ENCODE measurements at regions not wholly inside any gene's neighbourhood (a gene's known extent, or its start where the extent isn't known, plus 50 kb on each side); places are given as distances from the start of the nearest gene placed in this dataset.

DNA sequence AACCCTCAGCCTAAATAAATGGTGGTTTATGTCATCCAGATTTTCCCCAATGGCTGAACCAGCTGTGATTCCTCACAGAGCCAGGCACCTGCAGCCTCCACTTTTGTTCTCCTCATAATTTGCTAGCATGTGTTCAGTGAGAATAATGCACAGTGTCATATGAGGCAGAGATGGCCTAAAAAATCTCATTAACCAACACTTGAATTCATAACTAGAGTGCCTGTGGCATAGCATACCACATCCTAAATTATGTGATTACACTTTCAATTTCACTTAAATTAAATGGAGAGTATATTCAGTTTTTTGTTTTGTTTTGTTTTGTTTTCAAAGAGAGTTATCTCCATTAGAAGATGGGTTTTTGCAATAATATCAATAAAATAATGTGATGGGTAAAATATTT is 488.0 kb downstream of the CBLN2 start:
- no peaks in the 10 kb centered on the region for H3K4me1 Mint-ChIP-seq (ENCODE audit: low read depth)

GRCh38 chr18:72041313-72042032 is 502.7 kb downstream of the CBLN2 start:
- H3K9me3 Mint-ChIP-seq = peaks cover 3% of the 10 kb centered on the region
- H3K27me3 Mint-ChIP-seq (ENCODE audit: low read depth) = no peaks in the 10 kb centered on the region
- no peak overlapping the region for H3K27ac Mint-ChIP-seq
- H3K36me3 Mint-ChIP-seq (ENCODE audit: low read depth) = no peaks in the 10 kb centered on the region
- DNase-seq (ENCODE audit: low spot score) = no peak
- no peaks in the 10 kb centered on the region for H3K4me1 Mint-ChIP-seq (ENCODE audit: low read depth)
- no peak overlapping the region for H3K4me3 Mint-ChIP-seq

More for the DNA sequence above, 488.0 kb downstream of the CBLN2 start:
- no peaks in the 10 kb centered on the region for H3K36me3 Mint-ChIP-seq (ENCODE audit: low read depth)
- H3K4me3 Mint-ChIP-seq = no peak overlapping the region
- H3K9me3 Mint-ChIP-seq = peaks cover 4% of the 10 kb centered on the region
- no peak overlapping the region for H3K27ac Mint-ChIP-seq
- no peak for DNase-seq (ENCODE audit: low spot score)
- no peaks in the 10 kb centered on the region for H3K27me3 Mint-ChIP-seq (ENCODE audit: low read depth)

DNA sequence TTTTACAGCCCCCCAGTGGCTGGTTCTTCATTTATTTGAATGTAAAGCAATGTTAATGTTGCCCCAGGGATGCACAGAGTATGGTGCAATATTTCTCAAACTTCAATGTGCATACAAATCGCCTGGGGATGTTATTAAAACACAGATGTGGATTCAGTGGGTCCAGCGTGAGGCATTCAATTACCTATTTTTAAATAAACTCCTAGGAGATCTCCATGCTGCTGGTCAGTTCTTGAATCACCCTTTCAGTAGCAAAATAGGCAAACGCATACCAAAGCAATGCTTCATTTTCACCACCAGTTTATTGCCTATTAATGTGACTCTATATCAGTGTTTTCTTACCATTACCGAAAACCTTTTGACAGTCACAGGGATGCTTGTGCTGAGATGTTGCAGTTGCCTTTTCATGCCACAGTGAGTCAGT is 530.7 kb downstream of the CBLN2 start:
- no peaks in the 10 kb centered on the region for H3K4me1 Mint-ChIP-seq (ENCODE audit: low read depth)
- H3K4me3 Mint-ChIP-seq = no peak overlapping the region
- no peaks in the 10 kb centered on the region for H3K27me3 Mint-ChIP-seq (ENCODE audit: low read depth)
- no peaks in the 10 kb centered on the region for H3K36me3 Mint-ChIP-seq (ENCODE audit: low read depth)
- H3K27ac Mint-ChIP-seq = no peak overlapping the region
- DNase-seq (ENCODE audit: low spot score) = no peak
- H3K9me3 Mint-ChIP-seq = no peaks in the 10 kb centered on the region

- no peak for DNase-seq (ENCODE audit: low spot score)
- Mint-ChIP-seq H3K4me3 (no peak overlapping the region), H3K27ac (no peak overlapping the region), H3K36me3 (ENCODE audit: low read depth) (no peaks in the 10 kb centered on the region), H3K27me3 (ENCODE audit: low read depth) (no peaks in the 10 kb centered on the region), H3K9me3 (peaks cover 16% of the 10 kb centered on the region), H3K4me1 (ENCODE audit: low read depth) (no peaks in the 10 kb centered on the region)
Measured at GRCh38 chr18:71998547-71999097, 545.5 kb downstream of the CBLN2 start.

GRCh38 chr18:71995904-71996465 is 548.2 kb downstream of the CBLN2 start:
- peaks cover 14% of the 10 kb centered on the region for H3K9me3 Mint-ChIP-seq
- H3K4me1 Mint-ChIP-seq (ENCODE audit: low read depth) = no peaks in the 10 kb centered on the region
- H3K27me3 Mint-ChIP-seq (ENCODE audit: low read depth) = no peaks in the 10 kb centered on the region
- no peaks in the 10 kb centered on the region for H3K36me3 Mint-ChIP-seq (ENCODE audit: low read depth)
- DNase-seq (ENCODE audit: low spot score) = no peak
- no peak overlapping the region for H3K27ac Mint-ChIP-seq
- H3K4me3 Mint-ChIP-seq = no peak overlapping the region

GRCh38 chr18:71994273-71994672 is 549.9 kb downstream of the CBLN2 start:
- DNase-seq (ENCODE audit: low spot score) = no peak
- Mint-ChIP-seq H3K4me1 (ENCODE audit: low read depth) (no peaks in the 10 kb centered on the region), H3K4me3 (no peak overlapping the region), H3K27ac (no peak overlapping the region), H3K27me3 (ENCODE audit: low read depth) (no peaks in the 10 kb centered on the region), H3K36me3 (ENCODE audit: low read depth) (no peaks in the 10 kb centered on the region), H3K9me3 (peaks cover 12% of the 10 kb centered on the region)

- Mint-ChIP-seq H3K4me3 (no peak overlapping the region), H3K27me3 (ENCODE audit: low read depth) (no peaks in the 10 kb centered on the region), H3K4me1 (ENCODE audit: low read depth) (no peaks in the 10 kb centered on the region), H3K27ac (no peak overlapping the region), H3K36me3 (ENCODE audit: low read depth) (no peaks in the 10 kb centered on the region), H3K9me3 (peaks cover 8% of the 10 kb centered on the region)
- DNase-seq (ENCODE audit: low spot score) = no peak
Measured at GRCh38 chr18:71989616-71990015, 554.5 kb downstream of the CBLN2 start.

- DNase-seq (ENCODE audit: low spot score) = no peak
- Mint-ChIP-seq H3K9me3 (peaks cover 4% of the 10 kb centered on the region), H3K4me1 (ENCODE audit: low read depth) (no peaks in the 10 kb centered on the region), H3K27ac (no peak overlapping the region), H3K27me3 (ENCODE audit: low read depth) (no peaks in the 10 kb centered on the region), H3K4me3 (no peak overlapping the region), H3K36me3 (ENCODE audit: low read depth) (no peaks in the 10 kb centered on the region)
Measured at GRCh38 chr18:71986351-71987050, 557.6 kb downstream of the CBLN2 start.

GRCh38 chr18:71976744-71977143 is 567.4 kb downstream of the CBLN2 start:
- DNase-seq (ENCODE audit: low spot score) = no peak
- no peak overlapping the region for H3K4me3 Mint-ChIP-seq
- H3K36me3 Mint-ChIP-seq (ENCODE audit: low read depth) = no peaks in the 10 kb centered on the region
- no peak overlapping the region for H3K27ac Mint-ChIP-seq
- H3K4me1 Mint-ChIP-seq (ENCODE audit: low read depth) = no peaks in the 10 kb centered on the region
- peaks cover 3% of the 10 kb centered on the region for H3K9me3 Mint-ChIP-seq
- H3K27me3 Mint-ChIP-seq (ENCODE audit: low read depth) = no peaks in the 10 kb centered on the region

GRCh38 chr18:71966791-71967190 is 577.4 kb downstream of the CBLN2 start:
- Mint-ChIP-seq H3K27me3 (ENCODE audit: low read depth) (no peaks in the 10 kb centered on the region), H3K9me3 (peaks cover 4% of the 10 kb centered on the region), H3K4me1 (ENCODE audit: low read depth) (no peaks in the 10 kb centered on the region), H3K27ac (no peak overlapping the region), H3K36me3 (ENCODE audit: low read depth) (no peaks in the 10 kb centered on the region), H3K4me3 (no peak overlapping the region)
- no peak for DNase-seq (ENCODE audit: low spot score)

GRCh38 chr18:71958605-71959004 is 585.5 kb downstream of the CBLN2 start:
- H3K27ac Mint-ChIP-seq = no peak overlapping the region
- H3K4me3 Mint-ChIP-seq = no peak overlapping the region
- no peaks in the 10 kb centered on the region for H3K4me1 Mint-ChIP-seq (ENCODE audit: low read depth)
- DNase-seq (ENCODE audit: low spot score) = no peak
- H3K9me3 Mint-ChIP-seq = peaks cover 3% of the 10 kb centered on the region
- H3K36me3 Mint-ChIP-seq (ENCODE audit: low read depth) = no peaks in the 10 kb centered on the region
- H3K27me3 Mint-ChIP-seq (ENCODE audit: low read depth) = no peaks in the 10 kb centered on the region

GRCh38 chr18:71951001-71951400 is 593.1 kb downstream of the CBLN2 start:
- Mint-ChIP-seq H3K27ac (no peak overlapping the region), H3K4me3 (no peak overlapping the region), H3K4me1 (ENCODE audit: low read depth) (no peaks in the 10 kb centered on the region), H3K9me3 (no peaks in the 10 kb centered on the region), H3K36me3 (ENCODE audit: low read depth) (no peaks in the 10 kb centered on the region), H3K27me3 (ENCODE audit: low read depth) (no peaks in the 10 kb centered on the region)
- no peak for DNase-seq (ENCODE audit: low spot score)

DNA sequence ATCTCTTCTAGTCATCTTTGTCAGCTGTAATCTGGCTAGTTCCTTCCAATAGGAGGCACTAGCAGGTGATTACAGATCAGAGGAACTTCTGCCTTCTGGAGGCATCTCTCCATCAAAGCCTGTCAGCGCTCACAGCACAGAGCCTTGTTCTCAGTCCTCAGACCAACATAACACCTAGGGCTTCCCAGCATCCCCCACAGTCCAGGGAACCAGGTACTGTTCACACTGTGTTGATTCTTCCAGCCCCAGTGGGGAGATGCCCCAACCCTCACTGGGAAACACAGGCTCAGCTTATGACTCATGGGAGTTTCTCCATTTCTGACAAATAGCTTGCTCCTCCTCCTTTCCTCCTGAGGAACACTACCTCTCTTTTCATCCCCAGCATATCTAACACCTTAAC is 601.7 kb downstream of the CBLN2 start:
- H3K9me3 Mint-ChIP-seq = no peaks in the 10 kb centered on the region
- no peaks in the 10 kb centered on the region for H3K4me1 Mint-ChIP-seq (ENCODE audit: low read depth)
- no peak for DNase-seq (ENCODE audit: low spot score)
- H3K36me3 Mint-ChIP-seq (ENCODE audit: low read depth) = no peaks in the 10 kb centered on the region
- no peak overlapping the region for H3K4me3 Mint-ChIP-seq
- no peak overlapping the region for H3K27ac Mint-ChIP-seq
- no peaks in the 10 kb centered on the region for H3K27me3 Mint-ChIP-seq (ENCODE audit: low read depth)

- Mint-ChIP-seq H3K4me3 (no peak overlapping the region), H3K9me3 (no peaks in the 10 kb centered on the region), H3K36me3 (ENCODE audit: low read depth) (no peaks in the 10 kb centered on the region), H3K4me1 (ENCODE audit: low read depth) (no peaks in the 10 kb centered on the region), H3K27me3 (ENCODE audit: low read depth) (no peaks in the 10 kb centered on the region), H3K27ac (no peak overlapping the region)
- DNase-seq (ENCODE audit: low spot score) = no peak
Measured at GRCh38 chr18:71939483-71939882, 604.7 kb downstream of the CBLN2 start.

Measured in T-helper 2 cell treated with Interferon-gamma antibody and Interleukin-4, amounts not matched to agents 5 μg/mL and 100 μg/mL, for 36 hours (primary cell).